ENCODE measurements at regions not wholly inside any gene's neighbourhood (a gene's known extent, or its start where the extent isn't known, plus 50 kb on each side); places are given as distances from the start of the nearest gene placed in this dataset.

GRCh38 chr4:141871086-141871770, 234.8 kb downstream of the IL15 start:
- TF ChIP-seq CTCF (conservative IDR thresholded peaks at IDR 0.05), result no peak
- no peak for TF ChIP-seq EZH2 (IDR thresholded peaks at IDR 0.05; ENCODE audit: low read depth)
